AG04450 (cell line): ENCODE measurements at regions not wholly inside any gene's neighbourhood (a gene's known extent, or its start where the extent isn't known, plus 50 kb on each side); places are given as distances from the start of the nearest gene placed in this dataset.
"Not testable (repeated sequence)": the region's sequence is repeated elsewhere in the genome, so short reads cannot be mapped to it uniquely, and the experiment has no call there.

Experiments
- CTCF ChIA-PET: fragments of 300-600, 350-600 bp; formaldehyde crosslinking; extraction: SDS; loops from one replicate; lab custom pipeline; 2022; ENCODE audit warnings: antibody characterized with exemption, inconsistent platforms; lab: Charles Lee
- POLR2A ChIA-PET: fragments of 350-600 bp; formaldehyde crosslinking; extraction: SDS; loops from one replicate; lab custom pipeline; 2021; ENCODE audit warnings: antibody characterized with exemption, inconsistent platforms; lab: Yijun Ruan, JAX
- DNase-seq: peaks from one replicate; pipeline ENCODE4 v3.0.0-alpha.2; 2011; ENCODE audit warnings: low read depth, low spot score
- H3K27ac ChIP-seq: one replicate; pipeline ENCODE4 v1.5.1; 2012; ENCODE audit warnings: low read depth, low read length, control low read depth
- H3K27me3 ChIP-seq: one replicate; pipeline ENCODE4 v1.6.0; 2012; ENCODE audit warnings: low read length; ENCODE audit not compliant: control insufficient read depth, insufficient read depth
- H3K4me3 ChIP-seq: 2 replicates; pipeline ENCODE4 v1.5.1; 2011; ENCODE audit warnings: mild to moderate bottlenecking, low read depth, low read length, control low read depth
- H3K9me3 ChIP-seq: 2 replicates; pipeline ENCODE4 v1.5.1; 2012; ENCODE audit warnings: low read length; ENCODE audit not compliant: control insufficient read depth, insufficient read depth
- TF ChIP-seq, protein P1 (sequence below): IDR thresholded peaks from 2 replicates; pipeline ENCODE4 v1.5.1; 2011; ENCODE audit warnings: low read depth, low read length, control low read depth, inconsistent platforms

DNA sequence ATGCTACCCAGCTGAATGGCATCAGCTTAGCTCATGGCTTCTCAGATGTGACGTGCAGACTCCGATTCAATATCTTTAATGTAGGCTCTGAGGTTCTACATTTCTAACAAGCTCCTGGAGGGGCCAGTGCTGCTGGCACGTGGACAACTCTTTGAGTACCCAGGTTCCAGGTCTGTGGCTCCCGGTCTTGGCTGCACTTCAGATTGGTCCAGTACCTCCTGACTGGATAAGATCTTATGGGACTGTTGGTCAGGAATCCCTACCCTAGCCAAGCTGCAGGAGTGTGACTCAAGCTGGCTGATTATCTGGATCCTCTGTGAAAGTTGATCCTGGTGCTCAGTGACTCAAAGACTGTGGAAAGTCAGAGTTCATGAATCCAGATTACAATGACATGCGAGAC, 222.1 kb downstream of the ANKRD30B start:
- no peak for DNase-seq
- H3K9me3 ChIP-seq = peaks cover 52% of the 10 kb centered on the region
- no peak overlapping the region for H3K4me3 ChIP-seq
- TF ChIP-seq, protein P1, sequence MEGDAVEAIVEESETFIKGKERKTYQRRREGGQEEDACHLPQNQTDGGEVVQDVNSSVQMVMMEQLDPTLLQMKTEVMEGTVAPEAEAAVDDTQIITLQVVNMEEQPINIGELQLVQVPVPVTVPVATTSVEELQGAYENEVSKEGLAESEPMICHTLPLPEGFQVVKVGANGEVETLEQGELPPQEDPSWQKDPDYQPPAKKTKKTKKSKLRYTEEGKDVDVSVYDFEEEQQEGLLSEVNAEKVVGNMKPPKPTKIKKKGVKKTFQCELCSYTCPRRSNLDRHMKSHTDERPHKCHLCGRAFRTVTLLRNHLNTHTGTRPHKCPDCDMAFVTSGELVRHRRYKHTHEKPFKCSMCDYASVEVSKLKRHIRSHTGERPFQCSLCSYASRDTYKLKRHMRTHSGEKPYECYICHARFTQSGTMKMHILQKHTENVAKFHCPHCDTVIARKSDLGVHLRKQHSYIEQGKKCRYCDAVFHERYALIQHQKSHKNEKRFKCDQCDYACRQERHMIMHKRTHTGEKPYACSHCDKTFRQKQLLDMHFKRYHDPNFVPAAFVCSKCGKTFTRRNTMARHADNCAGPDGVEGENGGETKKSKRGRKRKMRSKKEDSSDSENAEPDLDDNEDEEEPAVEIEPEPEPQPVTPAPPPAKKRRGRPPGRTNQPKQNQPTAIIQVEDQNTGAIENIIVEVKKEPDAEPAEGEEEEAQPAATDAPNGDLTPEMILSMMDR = no peak
- ChIA-PET CTCF (no interaction called here), POLR2A (no interaction called here)
- H3K27me3 ChIP-seq = no peaks in the 10 kb centered on the region
- no peak overlapping the region for H3K27ac ChIP-seq

DNA sequence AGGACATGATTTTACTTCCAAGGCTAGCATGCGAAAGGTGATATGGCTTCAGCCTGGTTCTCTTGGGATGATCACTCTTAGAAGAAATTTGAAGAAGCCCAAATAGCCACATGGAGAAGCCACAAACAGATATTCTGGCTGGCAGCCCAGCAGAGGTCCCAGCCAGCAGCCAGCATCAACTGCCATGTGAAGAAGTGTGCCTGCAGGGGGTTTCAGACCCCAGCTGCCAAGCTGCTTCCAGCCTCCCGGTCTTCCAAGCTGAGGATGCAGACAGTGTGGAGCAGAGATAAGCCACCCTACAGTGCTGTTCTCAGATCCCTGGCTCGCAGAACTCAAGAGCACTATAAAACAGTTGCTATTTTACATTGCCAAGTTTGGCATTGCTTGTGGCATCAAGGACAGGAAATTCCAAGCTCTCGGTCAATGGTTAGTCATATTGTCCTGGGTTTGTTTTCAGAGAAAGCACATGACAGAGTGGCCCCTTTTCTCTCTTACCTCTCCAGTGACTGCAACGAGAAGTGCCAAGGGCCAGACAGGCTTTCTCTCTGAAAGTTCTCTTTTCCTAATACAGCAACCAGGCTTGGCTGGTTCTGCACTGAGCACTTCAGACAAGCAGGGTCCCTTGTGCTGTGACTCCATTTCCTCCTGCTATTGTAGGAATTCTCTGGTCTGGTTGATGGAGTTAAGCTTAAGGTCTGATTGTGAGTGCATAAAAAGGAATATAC, 223.7 kb downstream of the ANKRD30B start:
- Histone ChIP-seq H3K4me3 (no peak overlapping the region), H3K27ac (no peak overlapping the region), H3K9me3 (peaks cover 48% of the 10 kb centered on the region), H3K27me3 (no peaks in the 10 kb centered on the region)
- POLR2A ChIA-PET = no interaction called here
- CTCF ChIA-PET = no interaction called here
- TF ChIP-seq, protein P1 = no peak
- DNase-seq = no peak

DNA sequence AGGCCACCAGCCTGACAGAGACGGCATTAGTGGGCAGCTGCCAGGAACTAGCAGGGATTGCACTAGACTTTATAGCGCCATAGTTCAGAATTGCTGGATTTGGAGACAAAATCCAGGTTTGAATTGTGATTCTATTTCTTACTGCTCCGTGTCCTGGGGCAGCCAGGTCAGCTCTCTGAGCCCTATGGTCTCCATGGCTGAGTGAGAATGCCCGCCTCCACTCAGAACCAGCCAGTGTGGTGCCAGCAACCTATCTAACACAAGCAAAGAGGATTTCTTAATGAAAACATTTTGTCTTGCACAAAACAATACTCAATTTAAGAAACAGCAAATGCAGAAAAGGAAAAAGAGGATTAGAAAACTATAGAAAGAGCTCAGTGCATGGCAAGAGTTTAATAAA, 225.4 kb downstream of the ANKRD30B start:
- DNase-seq, CTCF ChIA-PET, H3K27ac ChIP-seq, H3K4me3 ChIP-seq, POLR2A ChIA-PET, H3K27me3 ChIP-seq: not testable (repeated sequence)
- H3K9me3 ChIP-seq = peaks cover 61% of the 10 kb centered on the region

DNA sequence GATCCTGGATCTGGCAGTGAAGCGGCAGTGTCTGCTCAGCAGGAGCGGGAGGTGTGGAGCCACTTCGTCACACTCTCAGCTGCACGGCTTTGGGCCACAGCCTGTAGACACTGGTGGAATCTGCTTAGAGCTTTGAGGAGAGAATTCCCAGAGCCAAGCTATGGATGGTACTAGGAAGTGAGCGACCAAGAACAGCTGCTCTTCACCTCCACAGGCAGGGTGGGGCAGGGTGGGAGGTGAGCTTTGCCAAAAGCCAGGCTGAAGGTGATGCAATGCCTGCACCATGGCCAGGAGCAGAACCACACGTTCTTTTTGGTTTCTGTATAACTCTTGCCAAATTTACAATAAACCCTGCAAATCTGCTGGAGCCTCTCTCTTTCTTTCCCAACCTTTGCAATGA, 226.1 kb downstream of the ANKRD30B start:
- no peak for DNase-seq

DNA sequence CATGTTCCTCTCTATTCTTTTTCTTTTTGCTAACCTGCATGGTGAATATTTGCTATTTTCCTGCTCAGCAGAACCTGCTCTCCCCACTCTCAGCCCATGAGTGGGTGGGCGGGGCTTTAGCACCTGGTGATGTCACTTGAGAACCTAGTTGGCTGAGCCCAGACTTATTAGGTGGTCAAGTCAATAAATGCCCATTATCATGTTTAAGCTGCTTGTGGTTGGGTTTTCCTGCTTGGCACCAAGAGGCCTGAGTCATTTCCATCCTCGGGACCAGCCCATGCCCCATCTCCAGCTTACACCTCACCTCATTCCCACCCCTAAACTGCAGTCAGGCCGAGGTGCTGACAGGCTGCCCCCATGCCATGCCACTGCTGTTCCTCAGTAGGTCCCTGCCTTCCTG, 226.6 kb downstream of the ANKRD30B start:
- peaks cover 61% of the 10 kb centered on the region for H3K9me3 ChIP-seq
- no peak for DNase-seq
- TF ChIP-seq, protein P1 = no peak
- no peak overlapping the region for H3K27ac ChIP-seq
- no peak overlapping the region for H3K4me3 ChIP-seq
- CTCF ChIA-PET = no interaction called here
- POLR2A ChIA-PET = no interaction called here
- H3K27me3 ChIP-seq = no peaks in the 10 kb centered on the region

More for the DNA sequence above, 226.1 kb downstream of the ANKRD30B start:
- peaks cover 63% of the 10 kb centered on the region for H3K9me3 ChIP-seq
- H3K4me3 ChIP-seq = no peak overlapping the region
- ChIA-PET CTCF (no interaction called here), POLR2A (no interaction called here)
- no peak overlapping the region for H3K27ac ChIP-seq
- TF ChIP-seq, protein P1 = no peak
- H3K27me3 ChIP-seq = no peaks in the 10 kb centered on the region
